ENCODE measurements at regions not wholly inside any gene's neighbourhood (a gene's known extent, or its start where the extent isn't known, plus 50 kb on each side); places are given as distances from the start of the nearest gene placed in this dataset.

GRCh38 chr1:229097356-229097755 lies 173.6 kb upstream of the RAB4A start:
- H3K36me3 ChIP-seq (replicated peaks; ENCODE audit: insufficient read depth, low read length), result no peaks in the 10 kb centered on the region
- H3K9me3 ChIP-seq (replicated peaks; ENCODE audit: insufficient read depth, low read length), result no peaks in the 10 kb centered on the region
- peaks cover 7% of the 10 kb centered on the region; the same call in 1 of the 2 replicates for H3K4me1 ChIP-seq (ENCODE audit: low read length)
- H3K79me2 ChIP-seq (ENCODE audit: low read length), result no peaks in the 10 kb centered on the region
- H4K20me1 ChIP-seq (ENCODE audit: insufficient read depth, low read length), result no peaks in the 10 kb centered on the region
- no peak overlapping the region for H3K4me3 ChIP-seq (ENCODE audit: low read length)
- H3K9me2 ChIP-seq (replicated peaks; ENCODE audit: insufficient read depth, low read length), result no peaks in the 10 kb centered on the region
- no peaks in the 10 kb centered on the region for H3F3A ChIP-seq (ENCODE audit: insufficient read depth, low read length)
- no peaks in the 10 kb centered on the region for H3K27me3 ChIP-seq (replicated peaks; ENCODE audit: insufficient read depth, low read length)
- TF ChIP-seq, protein P1, sequence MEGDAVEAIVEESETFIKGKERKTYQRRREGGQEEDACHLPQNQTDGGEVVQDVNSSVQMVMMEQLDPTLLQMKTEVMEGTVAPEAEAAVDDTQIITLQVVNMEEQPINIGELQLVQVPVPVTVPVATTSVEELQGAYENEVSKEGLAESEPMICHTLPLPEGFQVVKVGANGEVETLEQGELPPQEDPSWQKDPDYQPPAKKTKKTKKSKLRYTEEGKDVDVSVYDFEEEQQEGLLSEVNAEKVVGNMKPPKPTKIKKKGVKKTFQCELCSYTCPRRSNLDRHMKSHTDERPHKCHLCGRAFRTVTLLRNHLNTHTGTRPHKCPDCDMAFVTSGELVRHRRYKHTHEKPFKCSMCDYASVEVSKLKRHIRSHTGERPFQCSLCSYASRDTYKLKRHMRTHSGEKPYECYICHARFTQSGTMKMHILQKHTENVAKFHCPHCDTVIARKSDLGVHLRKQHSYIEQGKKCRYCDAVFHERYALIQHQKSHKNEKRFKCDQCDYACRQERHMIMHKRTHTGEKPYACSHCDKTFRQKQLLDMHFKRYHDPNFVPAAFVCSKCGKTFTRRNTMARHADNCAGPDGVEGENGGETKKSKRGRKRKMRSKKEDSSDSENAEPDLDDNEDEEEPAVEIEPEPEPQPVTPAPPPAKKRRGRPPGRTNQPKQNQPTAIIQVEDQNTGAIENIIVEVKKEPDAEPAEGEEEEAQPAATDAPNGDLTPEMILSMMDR (IDR thresholded peaks at IDR 0.05; ENCODE audit: low read length), result no peak
- TF ChIP-seq EZH2 (optimal IDR thresholded peaks at IDR 0.05; ENCODE audit: low read depth, low read length), result no peak
- TF ChIP-seq EZH2phosphoT487 (IDR thresholded peaks at IDR 0.05; ENCODE audit: low read length), result no peak
- no peak overlapping the region for H3K27ac ChIP-seq (ENCODE audit: low read length)
- no peak overlapping the region for H3K4me2 ChIP-seq (ENCODE audit: low read depth, low read length)
- no peak overlapping the region for H3K9ac ChIP-seq (ENCODE audit: low read length)
- no peak for DNase-seq
- no peak overlapping the region for H2AFZ ChIP-seq (ENCODE audit: low read length)

DNA sequence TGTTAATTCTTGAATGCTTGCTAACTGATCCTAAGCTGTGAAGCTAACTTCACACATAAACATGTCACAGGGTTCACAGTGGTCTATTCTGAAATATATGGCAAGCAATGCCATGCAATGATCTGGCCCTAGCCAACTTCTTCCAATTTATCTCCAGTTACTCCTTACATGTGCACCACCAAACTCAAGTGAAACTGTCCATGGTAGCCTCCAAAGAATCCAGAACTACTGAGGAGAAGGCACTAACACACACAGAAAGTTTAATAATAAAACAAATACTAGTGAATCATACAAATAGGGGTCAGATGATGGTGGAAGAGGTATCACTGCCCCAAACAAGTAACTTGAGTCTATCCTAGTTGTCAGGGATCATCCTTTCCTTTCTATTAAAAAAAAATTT lies 172.6 kb upstream of the RAB4A start:
- no peak overlapping the region for H3K4me2 ChIP-seq (ENCODE audit: low read depth, low read length)
- no peak for DNase-seq
- H3K9me2 ChIP-seq (replicated peaks; ENCODE audit: insufficient read depth, low read length), result no peaks in the 10 kb centered on the region
- no peak overlapping the region for H3K9ac ChIP-seq (ENCODE audit: low read length)
- H3K79me2 ChIP-seq (ENCODE audit: low read length), result no peaks in the 10 kb centered on the region
- no peak overlapping the region for H3K4me3 ChIP-seq (ENCODE audit: low read length)
- H3K36me3 ChIP-seq (replicated peaks; ENCODE audit: insufficient read depth, low read length), result no peaks in the 10 kb centered on the region
- H3F3A ChIP-seq (ENCODE audit: insufficient read depth, low read length), result no peaks in the 10 kb centered on the region
- H3K27me3 ChIP-seq (replicated peaks; ENCODE audit: insufficient read depth, low read length), result no peaks in the 10 kb centered on the region
- no peaks in the 10 kb centered on the region for H3K9me3 ChIP-seq (replicated peaks; ENCODE audit: insufficient read depth, low read length)
- no peak overlapping the region for H3K27ac ChIP-seq (ENCODE audit: low read length)
- TF ChIP-seq EZH2phosphoT487 (IDR thresholded peaks at IDR 0.05; ENCODE audit: low read length), result no peak
- TF ChIP-seq EZH2 (optimal IDR thresholded peaks at IDR 0.05; ENCODE audit: low read depth, low read length), result no peak
- TF ChIP-seq, protein P1 (IDR thresholded peaks at IDR 0.05; ENCODE audit: low read length), result no peak
- no peak overlapping the region for H2AFZ ChIP-seq (ENCODE audit: low read length)
- no peaks in the 10 kb centered on the region for H4K20me1 ChIP-seq (ENCODE audit: insufficient read depth, low read length)
- no peaks in the 10 kb centered on the region for H3K4me1 ChIP-seq (ENCODE audit: low read length)

GRCh38 chr1:229098903-229099578 lies 171.9 kb upstream of the RAB4A start:
- Histone ChIP-seq H3K9me2 (replicated peaks; ENCODE audit: insufficient read depth, low read length) (no peaks in the 10 kb centered on the region), H3K9ac (ENCODE audit: low read length) (no peak overlapping the region), H3K27ac (ENCODE audit: low read length) (no peak overlapping the region), H3F3A (ENCODE audit: insufficient read depth, low read length) (no peaks in the 10 kb centered on the region), H3K9me3 (replicated peaks; ENCODE audit: insufficient read depth, low read length) (no peaks in the 10 kb centered on the region), H3K4me2 (ENCODE audit: low read depth, low read length) (no peak overlapping the region), H3K4me1 (ENCODE audit: low read length) (no peaks in the 10 kb centered on the region), H3K36me3 (replicated peaks; ENCODE audit: insufficient read depth, low read length) (no peaks in the 10 kb centered on the region), H3K27me3 (replicated peaks; ENCODE audit: insufficient read depth, low read length) (no peaks in the 10 kb centered on the region), H2AFZ (ENCODE audit: low read length) (no peak overlapping the region), H4K20me1 (ENCODE audit: insufficient read depth, low read length) (no peaks in the 10 kb centered on the region), H3K4me3 (ENCODE audit: low read length) (no peak overlapping the region), H3K79me2 (ENCODE audit: low read length) (no peaks in the 10 kb centered on the region)
- DNase-seq, result no peak
- no peak for TF ChIP-seq EZH2phosphoT487 (IDR thresholded peaks at IDR 0.05; ENCODE audit: low read length)
- TF ChIP-seq, protein P1 (IDR thresholded peaks at IDR 0.05; ENCODE audit: low read length), result no peak
- no peak for TF ChIP-seq EZH2 (optimal IDR thresholded peaks at IDR 0.05; ENCODE audit: low read depth, low read length)
